NCI-H2081 treated with DMSO at 0.1 percent for 48 hours (cell line): ENCODE measurements at regions not wholly inside any gene's neighbourhood (a gene's known extent, or its start where the extent isn't known, plus 50 kb on each side); places are given as distances from the start of the nearest gene placed in this dataset.
"Not testable (repeated sequence)": the region's sequence is repeated elsewhere in the genome, so short reads cannot be mapped to it uniquely, and the experiment has no call there.

Experiments used
- DNase-seq: peaks from one replicate; lab custom pipeline; 2025; lab: John Stamatoyannopoulos, UW

GRCh38 chr6:105714846-105715245 is 312.0 kb upstream of the PREP start:
- DNase-seq, result no peak

GRCh38 chr6:105713474-105714118 is 310.7 kb upstream of the PREP start:
- no peak for DNase-seq

GRCh38 chr6:105711216-105711615 is 308.3 kb upstream of the PREP start:
- no peak for DNase-seq

- no peak for DNase-seq
These were observed 302.7 kb upstream of the PREP start for GRCh38 chr6:105705608-105706007.

- DNase-seq, result no peak
These were observed 292.6 kb upstream of the PREP start for GRCh38 chr6:105695461-105695860.

GRCh38 chr6:105692613-105693215 is 289.8 kb upstream of the PREP start:
- peak; percentile 77 for DNase-seq

GRCh38 chr6:105691971-105692370 is 289.1 kb upstream of the PREP start:
- no peak for DNase-seq

GRCh38 chr6:105691081-105691480 is 288.2 kb upstream of the PREP start:
- DNase-seq, result no peak

- no peak for DNase-seq
These were observed 285.7 kb upstream of the PREP start for GRCh38 chr6:105688573-105688972.

- DNase-seq, result not testable (repeated sequence)
These were observed 283.9 kb upstream of the PREP start for GRCh38 chr6:105686793-105687192.

GRCh38 chr6:105681061-105681460 is 278.2 kb upstream of the PREP start:
- no peak for DNase-seq

GRCh38 chr6:105680131-105680530 is 277.2 kb upstream of the PREP start:
- DNase-seq, result no peak

GRCh38 chr6:105678516-105678915 is 275.6 kb upstream of the PREP start:
- DNase-seq, result no peak

- DNase-seq, result no peak
These were observed 275.0 kb upstream of the PREP start for GRCh38 chr6:105677671-105678475.

GRCh38 chr6:105676857-105677256 is 274.0 kb upstream of the PREP start:
- DNase-seq, result no peak

GRCh38 chr6:105675715-105676397 is 273.0 kb upstream of the PREP start:
- peak; percentile 61 for DNase-seq

- not testable (repeated sequence) for DNase-seq
These were observed 270.1 kb upstream of the PREP start for GRCh38 chr6:105672856-105673538.

- DNase-seq, result no peak
These were observed 266.4 kb upstream of the PREP start for GRCh38 chr6:105669232-105669631.

GRCh38 chr6:105667056-105667455 is 264.2 kb upstream of the PREP start:
- no peak for DNase-seq

GRCh38 chr6:105664931-105665330 is 262.0 kb upstream of the PREP start:
- DNase-seq, result no peak

GRCh38 chr6:105651969-105652368 is 249.1 kb upstream of the PREP start:
- no peak for DNase-seq

GRCh38 chr6:105650347-105650746 is 247.5 kb upstream of the PREP start:
- no peak for DNase-seq
